ENCODE measurements at regions not wholly inside any gene's neighbourhood (a gene's known extent, or its start where the extent isn't known, plus 50 kb on each side); places are given as distances from the start of the nearest gene placed in this dataset.
"Not testable (repeated sequence)": the region's sequence is repeated elsewhere in the genome, so short reads cannot be mapped to it uniquely, and the experiment has no call there.

GRCh38 chrX:40897718-40898270 lies 162.5 kb upstream of the MED14 start:
- FAIRE-seq (peak; percentile 17), DNase-seq (ENCODE audit: insufficient read length) (no peak)

GRCh38 chrX:40904739-40905138 lies 169.4 kb upstream of the MED14 start:
- not testable (repeated sequence) for FAIRE-seq; DNase-seq (ENCODE audit: insufficient read length)

More at GRCh38 chrX:40897718-40898270, 162.5 kb upstream of the MED14 start:
- TF ChIP-seq POLR2A (IDR thresholded peaks at IDR 0.05; ENCODE audit: low read depth, low read length) (no peak), POLR2AphosphoS5 (IDR thresholded peaks at IDR 0.05; ENCODE audit: low read depth, low read length) (no peak), TAF1 (IDR thresholded peaks at IDR 0.05; ENCODE audit: borderline replicate concordance, low read depth, low read length) (no peak)

- no peak for FAIRE-seq
- no peak for DNase-seq (ENCODE audit: insufficient read length)
- TF ChIP-seq POLR2A (IDR thresholded peaks at IDR 0.05; ENCODE audit: low read depth, low read length) (no peak), TAF1 (IDR thresholded peaks at IDR 0.05; ENCODE audit: borderline replicate concordance, low read depth, low read length) (no peak), POLR2AphosphoS5 (IDR thresholded peaks at IDR 0.05; ENCODE audit: low read depth, low read length) (no peak)
Observed at GRCh38 chrX:40908026-40908425, 172.7 kb upstream of the MED14 start.

- FAIRE-seq = no peak
- DNase-seq (ENCODE audit: insufficient read length) = no peak
- TF ChIP-seq POLR2AphosphoS5 (IDR thresholded peaks at IDR 0.05; ENCODE audit: low read depth, low read length) = no peak
- no peak for TF ChIP-seq TAF1 (IDR thresholded peaks at IDR 0.05; ENCODE audit: borderline replicate concordance, low read depth, low read length)
- no peak for TF ChIP-seq POLR2A (IDR thresholded peaks at IDR 0.05; ENCODE audit: low read depth, low read length)
Observed at GRCh38 chrX:40908857-40909475, 173.6 kb upstream of the MED14 start.

- FAIRE-seq = no peak
Observed at GRCh38 chrX:40912166-40912565, 173.1 kb upstream of the USP9X start.

GRCh38 chrX:40912576-40912975 lies 172.7 kb upstream of the USP9X start:
- TF ChIP-seq POLR2AphosphoS5 (IDR thresholded peaks at IDR 0.05; ENCODE audit: low read depth, low read length) (no peak), TAF1 (IDR thresholded peaks at IDR 0.05; ENCODE audit: borderline replicate concordance, low read depth, low read length) (no peak), POLR2A (IDR thresholded peaks at IDR 0.05; ENCODE audit: low read depth, low read length) (no peak)
- FAIRE-seq (no peak), DNase-seq (ENCODE audit: insufficient read length) (no peak)

More at GRCh38 chrX:40912166-40912565, 173.1 kb upstream of the USP9X start:
- TF ChIP-seq TAF1 (IDR thresholded peaks at IDR 0.05; ENCODE audit: borderline replicate concordance, low read depth, low read length) (no peak), POLR2A (IDR thresholded peaks at IDR 0.05; ENCODE audit: low read depth, low read length) (no peak), POLR2AphosphoS5 (IDR thresholded peaks at IDR 0.05; ENCODE audit: low read depth, low read length) (no peak)
- DNase-seq (ENCODE audit: insufficient read length) = no peak

- FAIRE-seq = no peak
- no peak for TF ChIP-seq TAF1 (IDR thresholded peaks at IDR 0.05; ENCODE audit: borderline replicate concordance, low read depth, low read length)
- TF ChIP-seq POLR2A (IDR thresholded peaks at IDR 0.05; ENCODE audit: low read depth, low read length) = no peak
- no peak for TF ChIP-seq POLR2AphosphoS5 (IDR thresholded peaks at IDR 0.05; ENCODE audit: low read depth, low read length)
- DNase-seq (ENCODE audit: insufficient read length) = no peak
Observed at GRCh38 chrX:40920351-40920750, 164.9 kb upstream of the USP9X start.

- DNase-seq (ENCODE audit: insufficient read length) (no peak), FAIRE-seq (peak; percentile 76)
- TF ChIP-seq POLR2AphosphoS5 (IDR thresholded peaks at IDR 0.05; ENCODE audit: low read depth, low read length) (no peak), TAF1 (IDR thresholded peaks at IDR 0.05; ENCODE audit: borderline replicate concordance, low read depth, low read length) (no peak), POLR2A (IDR thresholded peaks at IDR 0.05; ENCODE audit: low read depth, low read length) (no peak)
Observed at GRCh38 chrX:40922307-40922706, 162.9 kb upstream of the USP9X start.

- FAIRE-seq; DNase-seq (ENCODE audit: insufficient read length): not testable (repeated sequence)
Observed at GRCh38 chrX:40926739-40927427, 158.4 kb upstream of the USP9X start.

GRCh38 chrX:40928076-40928475 lies 157.2 kb upstream of the USP9X start:
- no peak for FAIRE-seq
- TF ChIP-seq TAF1 (IDR thresholded peaks at IDR 0.05; ENCODE audit: borderline replicate concordance, low read depth, low read length) (no peak), POLR2AphosphoS5 (IDR thresholded peaks at IDR 0.05; ENCODE audit: low read depth, low read length) (no peak), POLR2A (IDR thresholded peaks at IDR 0.05; ENCODE audit: low read depth, low read length) (no peak)
- DNase-seq (ENCODE audit: insufficient read length) = no peak

- TF ChIP-seq POLR2A (IDR thresholded peaks at IDR 0.05; ENCODE audit: low read depth, low read length) = no peak
- no peak for FAIRE-seq
Observed at GRCh38 chrX:40931921-40932320, 153.3 kb upstream of the USP9X start.

GRCh38 chrX:40933132-40933705 lies 152.0 kb upstream of the USP9X start:
- DNase-seq (ENCODE audit: insufficient read length) (no peak), FAIRE-seq (no peak)
- TF ChIP-seq TAF1 (IDR thresholded peaks at IDR 0.05; ENCODE audit: borderline replicate concordance, low read depth, low read length) = no peak
- TF ChIP-seq POLR2AphosphoS5 (IDR thresholded peaks at IDR 0.05; ENCODE audit: low read depth, low read length) = no peak
- no peak for TF ChIP-seq POLR2A (IDR thresholded peaks at IDR 0.05; ENCODE audit: low read depth, low read length)

More at GRCh38 chrX:40931921-40932320, 153.3 kb upstream of the USP9X start:
- no peak for DNase-seq (ENCODE audit: insufficient read length)

Measured in GM12892 (cell line).